GM19372 (cell line): ENCODE measurements at regions not wholly inside any gene's neighbourhood (a gene's known extent, or its start where the extent isn't known, plus 50 kb on each side); places are given as distances from the start of the nearest gene placed in this dataset.
A peak's percentile ranks its signal among the peaks of the same experiment; 100 is the strongest.

Experiments
- ATAC-seq: cut with Tn5 transposase; IDR thresholded peaks from one replicate; pipeline ENCODE4 v1.9.1; 2021; ENCODE audit warnings: mild to moderate bottlenecking, low read depth, moderate library complexity; ENCODE audit not compliant: unreplicated experiment

GRCh38 chr1:181142096-181142958 is 53.8 kb downstream of the IER5 start:
- ATAC-seq: peak; percentile 74

GRCh38 chr1:181143102-181143859 is 54.8 kb downstream of the IER5 start:
- no peak for ATAC-seq

GRCh38 chr1:181144238-181144637 is 55.7 kb downstream of the IER5 start:
- ATAC-seq: no peak

- ATAC-seq: no peak
Observed at GRCh38 chr1:181148636-181149035, 60.1 kb downstream of the IER5 start.

- ATAC-seq: peak; percentile 64
Observed at GRCh38 chr1:181149326-181150125, 61.0 kb downstream of the IER5 start.

GRCh38 chr1:181150273-181150672 is 61.8 kb downstream of the IER5 start:
- no peak for ATAC-seq

GRCh38 chr1:181150842-181151241 is 62.3 kb downstream of the IER5 start:
- ATAC-seq: no peak

- ATAC-seq: peak; percentile 31
Observed at GRCh38 chr1:181151378-181152326, 63.2 kb downstream of the IER5 start.

GRCh38 chr1:181152892-181153633 is 64.6 kb downstream of the IER5 start:
- ATAC-seq: peak; percentile 77

GRCh38 chr1:181153634-181153961 is 65.1 kb downstream of the IER5 start:
- no peak for ATAC-seq

- no peak for ATAC-seq
Observed at GRCh38 chr1:181155339-181155738, 66.8 kb downstream of the IER5 start.

GRCh38 chr1:181159451-181160140 is 71.1 kb downstream of the IER5 start:
- ATAC-seq: no peak

GRCh38 chr1:181160322-181160721 is 71.8 kb downstream of the IER5 start:
- ATAC-seq: no peak

- ATAC-seq: no peak
Observed at GRCh38 chr1:181160998-181161870, 72.7 kb downstream of the IER5 start.

- ATAC-seq: no peak
Observed at GRCh38 chr1:181163662-181164061, 75.2 kb downstream of the IER5 start.

- ATAC-seq: peak; percentile 97
Observed at GRCh38 chr1:181166377-181167196, 78.1 kb downstream of the IER5 start.
